Endothelial cell of umbilical vein (primary cell): ENCODE measurements at regions not wholly inside any gene's neighbourhood (a gene's known extent, or its start where the extent isn't known, plus 50 kb on each side); places are given as distances from the start of the nearest gene placed in this dataset.

Experiments used
- BruUV-seq: library from RNA; stranded (reverse); fragments of 400-500 nt; replicated peaks from 2 replicates; lab custom pipeline; 2021; lab: Mats Ljungman, UMichigan
- CTCF ChIA-PET: fragments of 300-600, 350-600 bp; sonication (Branson Sonifier 250); formaldehyde crosslinking; loops from one replicate; lab custom pipeline; 2021; ENCODE audit warnings: antibody characterized with exemption, inconsistent platforms; lab: Charles Lee
- POLR2A ChIA-PET: fragments of 300-600, 350-600 bp; sonication (Branson Sonifier 250); formaldehyde crosslinking; loops from one replicate; lab custom pipeline; 2021; ENCODE audit warnings: antibody characterized with exemption, inconsistent platforms; lab: Charles Lee
- DNase-seq: peaks from one replicate; pipeline ENCODE4 v3.0.0-alpha.2; 2011; ENCODE audit warnings: low read depth, low spot score
- FAIRE-seq: peaks from 2 replicates; lab custom pipeline; 2011; peaks lifted over from hg19 to GRCh38; lab: Jason Lieb, UNC
- H2AFZ ChIP-seq: 2 replicates; pipeline ENCODE4 v1.6.0; 2012; ENCODE audit warnings: low read depth, low read length, control low read depth, inconsistent platforms
- H3K27ac ChIP-seq: 2 replicates; pipeline ENCODE4 v1.5.1; 2011; ENCODE audit warnings: low read depth, mild to moderate bottlenecking, control low read depth, low read length, moderate library complexity; ENCODE audit not compliant: insufficient read depth
- H3K27me3 ChIP-seq, 2 experiments: 2 replicates each; pipeline versions ENCODE4 v1.6.0 to v1.6.1; 2011; ENCODE audit warnings: low read length in 2 of 2, mixed read lengths in 1 of 2; ENCODE audit not compliant: control insufficient read depth in 2 of 2, insufficient read depth in 2 of 2
- H3K36me3 ChIP-seq, 2 experiments: 2 replicates in 1 of 2; 3 replicates in 1 of 2; pipeline ENCODE4 v1.5.1; 2011; ENCODE audit warnings: low read length in 2 of 2, mild to moderate bottlenecking in 1 of 2, moderate library complexity in 1 of 2; ENCODE audit not compliant: control insufficient read depth in 2 of 2, insufficient read depth in 2 of 2; ENCODE audit errors: extremely low read depth in 1 of 2
- H3K4me1 ChIP-seq: 3 replicates; pipeline ENCODE4 v1.5.1; 2011; ENCODE audit warnings: mild to moderate bottlenecking, low read length; ENCODE audit not compliant: control insufficient read depth, insufficient read depth; ENCODE audit errors: extremely low read depth
- H3K4me2 ChIP-seq: 2 replicates; pipeline ENCODE4 v1.6.1; 2011; ENCODE audit warnings: low read length, control low read depth, mixed read lengths; ENCODE audit not compliant: insufficient read depth
- H3K4me3 ChIP-seq, 3 experiments: fragments of 200-600 bp in 1 of 3; sonication (generic), shearing (Covaris generic) in 1 of 3; replicated peaks in 1 of 3; 2 replicates each; pipeline ENCODE4 v1.5.1; 2011 to 2016; ENCODE audit warnings: control low read depth in 3 of 3, low read length in 3 of 3, mild to moderate bottlenecking in 2 of 3, inconsistent platforms in 1 of 3, low read depth in 1 of 3, moderate library complexity in 1 of 3; ENCODE audit not compliant: insufficient read depth in 1 of 3
- H3K79me2 ChIP-seq: 2 replicates; pipeline ENCODE4 v1.6.0; 2012; ENCODE audit warnings: low read length, inconsistent platforms; ENCODE audit not compliant: control insufficient read depth, insufficient read depth
- H3K9ac ChIP-seq: replicated peaks from 2 replicates; pipeline ENCODE3; 2011; ENCODE audit warnings: low read length, control low read depth; ENCODE audit not compliant: insufficient read depth; ENCODE audit errors: extremely low read depth
- H3K9me1 ChIP-seq: replicated peaks from 3 replicates; pipeline ENCODE4 v1.6.0; 2011; ENCODE audit warnings: mild to moderate bottlenecking, low read length; ENCODE audit not compliant: control insufficient read depth, insufficient read depth; ENCODE audit errors: extremely low read depth
- H3K9me3 ChIP-seq: replicated peaks from 2 replicates; pipeline ENCODE4 v1.5.1; 2012; ENCODE audit warnings: low read length, inconsistent platforms; ENCODE audit not compliant: control insufficient read depth, insufficient read depth
- H4K20me1 ChIP-seq: replicated peaks from 2 replicates; pipeline ENCODE3; 2011; ENCODE audit warnings: mild to moderate bottlenecking, low read length; ENCODE audit not compliant: control insufficient read depth, insufficient read depth; ENCODE audit errors: extremely low read depth
- CTCF ChIP-seq, 2 donors: IDR thresholded peaks; 1 replicate in 1 of 2; 2 replicates in 1 of 2; pipeline ENCODE4 v1.5.1; 2011; ENCODE audit warnings: low read length in 2 of 2, mild to moderate bottlenecking in 2 of 2, moderate library complexity in 2 of 2, control low read depth in 1 of 2, inconsistent platforms in 1 of 2, low read depth in 1 of 2; ENCODE audit not compliant: insufficient read depth in 1 of 2; ENCODE audit errors: extremely low read depth in 1 of 2
- EZH2 ChIP-seq: IDR thresholded peaks from 2 replicates; pipeline ENCODE4 v1.6.1; 2012; ENCODE audit warnings: borderline replicate concordance, low read depth, mild to moderate bottlenecking, moderate library complexity, low read length, inconsistent platforms; ENCODE audit not compliant: severe bottlenecking
- FOS ChIP-seq: IDR thresholded peaks from 2 replicates; pipeline ENCODE4 v1.6.1; 2011; ENCODE audit warnings: mild to moderate bottlenecking, low read length, moderate library complexity, borderline replicate concordance; ENCODE audit not compliant: insufficient read depth
- GATA2 ChIP-seq: IDR thresholded peaks from 2 replicates; pipeline ENCODE4 v1.7.0; 2011; ENCODE audit warnings: low read depth, mild to moderate bottlenecking, moderate library complexity, mixed read lengths, low read length; ENCODE audit not compliant: insufficient read length, insufficient read depth
- JUN ChIP-seq: IDR thresholded peaks from 2 replicates; pipeline ENCODE4 v1.6.1; 2011; ENCODE audit warnings: borderline replicate concordance, low read depth; ENCODE audit not compliant: insufficient read length, insufficient read depth
- MYC ChIP-seq: IDR thresholded peaks from one replicate; pipeline ENCODE4 v1.6.1; 2011; ENCODE audit warnings: mild to moderate bottlenecking, low read depth, low read length
- POLR2A ChIP-seq: IDR thresholded peaks from 2 replicates; pipeline ENCODE4 v1.6.1; 2012; ENCODE audit warnings: low read depth, mild to moderate bottlenecking, control low read depth, low read length
- POLR2AphosphoS5 ChIP-seq: IDR thresholded peaks from 2 replicates; pipeline ENCODE4 v1.6.1; 2012; ENCODE audit warnings: low read depth, mild to moderate bottlenecking, control low read depth, low read length, moderate library complexity; ENCODE audit not compliant: insufficient read depth
- dilution Hi-C: fragments of 300-500 bp; cut with MboI; formaldehyde crosslinking; loops from one replicate; pipeline ENCODE4 v1.15.0; 2019; ENCODE audit warnings: low sequenced_read_pairs; ENCODE audit not compliant: extremely low pct_ligation_motif_present
- intact Hi-C: fragments of 100-400 bp; cut with micrococcal nuclease; formaldehyde crosslinking; loops from one replicate; pipeline ENCODE4 v1.10.0; 2022
- TF ChIP-seq, protein P1 (sequence below): IDR thresholded peaks from 2 replicates; pipeline ENCODE4 v1.6.1; 2011; ENCODE audit not compliant: insufficient read depth, insufficient read length

- DNase-seq: no peak
Observed at GRCh38 chr1:93765099-93765498, 83.5 kb upstream of the BCAR3 start.

More at GRCh38 chr1:93765099-93765498, 83.5 kb upstream of the BCAR3 start:
- Histone ChIP-seq H3K4me3 (no peak overlapping the region), H3K27me3 (no peaks in the 10 kb centered on the region), H3K79me2 (no peaks in the 10 kb centered on the region), H3K4me1 (no peaks in the 10 kb centered on the region), H4K20me1 (no peaks in the 10 kb centered on the region), H3K36me3 (no peaks in the 10 kb centered on the region), H3K9me1 (no peaks in the 10 kb centered on the region), H3K4me2 (no peak overlapping the region), H2AFZ (no peak overlapping the region), H3K9ac (no peak overlapping the region), H3K27ac (no peak overlapping the region), H3K9me3 (no peaks in the 10 kb centered on the region)
- POLR2A ChIA-PET: no interaction called here
- intact Hi-C loops (no loop called here), dilution Hi-C loops (no loop called here)
- TF ChIP-seq GATA2: no peak
- no peak for TF ChIP-seq JUN
- no peak for TF ChIP-seq FOS
- TF ChIP-seq EZH2: no peak
- no peak for TF ChIP-seq MYC
- no peak for TF ChIP-seq CTCF (IDR thresholded peaks at IDR 0.05; ENCODE audit: extremely low read depth in 1 of 2, insufficient read depth in 1 of 2, low read depth in 1 of 2, low read length in 2 of 2)
- TF ChIP-seq POLR2AphosphoS5: no peak
- TF ChIP-seq, protein P1, sequence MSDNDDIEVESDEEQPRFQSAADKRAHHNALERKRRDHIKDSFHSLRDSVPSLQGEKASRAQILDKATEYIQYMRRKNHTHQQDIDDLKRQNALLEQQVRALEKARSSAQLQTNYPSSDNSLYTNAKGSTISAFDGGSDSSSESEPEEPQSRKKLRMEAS: no peak
- no peak for TF ChIP-seq POLR2A
- CTCF ChIA-PET: no interaction called here
- no TSS peak for BruUV-seq
- no peak for FAIRE-seq
